ENCODE measurements at regions not wholly inside any gene's neighbourhood (a gene's known extent, or its start where the extent isn't known, plus 50 kb on each side); places are given as distances from the start of the nearest gene placed in this dataset.
"Not testable (repeated sequence)": the region's sequence is repeated elsewhere in the genome, so short reads cannot be mapped to it uniquely, and the experiment has no call there.

- DNase-seq (ENCODE audit: low read depth) = no peak
Observed at GRCh38 chr9:31820426-31820825, 564.0 kb upstream of the ACO1 start.

DNA sequence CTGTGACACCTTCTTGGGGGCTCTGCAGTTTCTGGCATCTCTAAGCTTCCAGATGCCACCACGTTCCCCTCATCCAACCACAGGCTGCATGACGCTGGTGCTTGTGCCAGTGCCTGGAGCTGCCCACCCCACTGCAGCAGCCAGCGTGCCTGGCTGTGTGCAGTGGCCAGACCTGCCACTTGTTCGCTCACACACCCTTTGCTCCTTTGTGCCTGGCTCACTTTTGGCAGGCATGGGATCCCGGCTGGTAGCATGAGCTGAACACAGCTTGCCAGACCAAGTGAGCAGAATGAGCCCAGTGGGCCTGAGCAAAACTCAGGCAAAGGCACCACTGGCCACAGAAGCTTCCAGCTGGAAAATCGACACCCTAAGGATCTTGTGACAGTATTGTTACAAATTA lies 562.9 kb upstream of the ACO1 start:
- no peak for DNase-seq (ENCODE audit: low read depth)

- DNase-seq (ENCODE audit: low read depth) = no peak
Observed at GRCh38 chr9:31823365-31823764, 561.1 kb upstream of the ACO1 start.

DNA sequence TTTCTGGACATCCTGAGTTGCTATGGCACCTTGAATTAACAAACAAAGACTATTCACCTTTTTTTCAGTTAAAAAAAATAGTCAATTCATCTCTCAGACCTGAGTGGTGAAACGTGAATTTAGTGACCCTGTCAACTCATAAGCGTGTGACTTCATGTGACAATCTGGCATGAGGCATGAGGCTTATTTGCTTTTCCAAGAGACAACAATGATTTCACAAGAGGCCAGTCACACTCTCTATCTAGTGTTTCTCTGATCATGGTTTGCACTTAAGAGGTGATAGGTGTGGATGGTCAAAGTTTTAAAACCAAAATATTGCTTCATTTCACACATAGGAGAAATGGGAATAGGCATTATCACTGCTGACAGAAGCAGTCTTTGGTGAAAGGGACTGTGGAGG lies 559.6 kb upstream of the ACO1 start:
- no peak for DNase-seq (ENCODE audit: low read depth)

GRCh38 chr9:31837211-31837610 lies 547.2 kb upstream of the ACO1 start:
- DNase-seq (ENCODE audit: low read depth) = no peak

GRCh38 chr9:31839273-31839672 lies 545.2 kb upstream of the ACO1 start:
- DNase-seq (ENCODE audit: low read depth) = no peak

DNA sequence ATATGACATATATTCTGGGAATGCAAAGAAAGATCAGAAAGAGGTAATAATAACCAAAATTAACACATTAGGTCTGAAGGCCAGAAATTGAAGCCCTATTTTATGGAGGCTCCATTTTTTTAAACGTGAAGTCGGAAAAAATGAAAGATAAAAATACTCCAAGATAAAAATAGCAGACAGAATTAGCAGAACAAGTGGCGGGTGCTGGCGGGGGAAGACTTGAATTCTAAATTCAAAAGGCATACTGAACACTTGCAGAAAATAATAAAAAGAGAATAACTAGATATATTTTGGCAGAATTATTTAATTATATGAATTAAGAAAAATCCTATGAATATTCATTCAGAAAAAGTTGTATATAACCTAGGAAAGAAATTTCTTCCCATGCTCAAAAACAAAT lies 543.7 kb upstream of the ACO1 start:
- DNase-seq (ENCODE audit: low read depth) = no peak

DNA sequence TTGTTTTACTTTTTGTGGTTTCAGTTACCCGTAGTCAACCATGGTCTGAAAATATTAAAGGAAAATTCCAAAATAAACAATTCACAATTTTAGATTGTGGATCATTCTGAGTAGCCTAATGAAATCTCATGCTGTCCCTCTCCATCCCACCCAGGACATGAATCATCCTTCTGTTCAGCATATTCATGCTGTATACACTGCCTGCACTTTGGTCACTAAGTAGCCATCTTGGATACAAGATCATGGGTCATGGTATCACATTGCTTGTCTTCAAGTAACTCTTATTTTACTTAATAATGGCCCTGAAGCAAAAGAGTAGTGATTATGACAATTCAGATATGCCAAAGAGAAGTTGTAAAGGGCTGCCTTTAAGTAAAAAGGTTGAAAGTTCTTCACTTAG lies 536.5 kb upstream of the ACO1 start:
- no peak for DNase-seq (ENCODE audit: low read depth)

DNA sequence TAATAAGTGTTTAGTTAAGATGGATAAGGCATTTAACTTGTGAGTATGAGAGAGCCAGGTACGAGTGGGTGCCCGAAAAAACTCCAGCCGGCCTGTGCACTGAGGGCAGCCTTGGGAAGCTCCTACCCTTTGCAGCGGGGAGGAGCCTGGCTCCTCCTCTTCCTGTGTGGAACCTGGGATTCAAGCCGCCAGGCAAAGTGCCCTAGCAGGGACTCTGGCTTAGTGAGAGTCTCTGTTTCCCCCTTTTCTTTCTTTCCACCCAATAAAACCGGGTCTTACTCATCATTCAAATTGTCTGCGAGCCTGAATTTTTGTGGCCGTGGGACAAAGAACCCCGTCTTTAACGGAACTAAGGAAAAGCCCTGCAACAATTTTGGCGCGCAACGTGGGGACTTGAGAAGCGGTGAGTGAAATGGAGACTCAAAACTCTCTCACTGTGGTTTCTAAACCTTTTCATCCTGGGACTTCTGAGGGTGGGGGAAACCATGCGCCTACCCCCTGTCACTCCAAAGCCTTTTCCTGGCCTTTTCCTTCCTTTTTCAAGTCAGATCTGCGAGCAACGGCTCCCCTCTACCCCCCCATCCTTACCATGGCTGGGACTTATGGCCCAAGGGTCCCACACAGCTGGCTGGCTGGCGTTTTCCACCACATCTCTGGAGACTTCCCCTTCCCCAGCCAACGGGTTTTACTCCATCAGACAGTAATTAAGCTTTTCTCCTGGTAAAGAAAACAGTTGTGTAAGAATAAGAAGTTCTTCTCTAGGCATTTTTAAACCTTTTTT lies 535.7 kb upstream of the ACO1 start:
- DNase-seq (ENCODE audit: low read depth) = no peak

- DNase-seq (ENCODE audit: low read depth) = no peak
Observed at GRCh38 chr9:31854187-31854586, 530.3 kb upstream of the ACO1 start.

DNA sequence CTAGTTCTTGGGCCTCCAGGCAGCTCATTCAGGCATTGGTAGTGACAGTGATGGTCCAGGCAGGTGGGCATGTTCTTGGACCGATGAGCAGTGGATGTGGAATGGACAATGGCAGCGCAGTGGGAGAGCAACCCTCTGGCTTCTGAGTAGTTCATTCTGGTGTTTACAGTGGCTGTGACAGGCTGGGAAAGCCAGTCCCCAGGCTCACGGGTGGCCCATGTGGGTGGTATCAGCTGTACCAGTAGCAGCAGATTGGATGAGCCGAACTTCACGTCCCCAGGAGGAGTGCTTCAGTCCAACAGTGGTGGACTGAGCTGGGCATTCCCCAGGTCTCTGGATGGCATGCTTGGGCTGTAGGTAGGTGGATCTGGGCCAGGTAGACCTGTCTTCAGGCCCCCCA lies 515.6 kb upstream of the ACO1 start:
- DNase-seq (ENCODE audit: low read depth) = no peak

GRCh38 chr9:31870276-31870675 lies 514.2 kb upstream of the ACO1 start:
- no peak for DNase-seq (ENCODE audit: low read depth)

DNA sequence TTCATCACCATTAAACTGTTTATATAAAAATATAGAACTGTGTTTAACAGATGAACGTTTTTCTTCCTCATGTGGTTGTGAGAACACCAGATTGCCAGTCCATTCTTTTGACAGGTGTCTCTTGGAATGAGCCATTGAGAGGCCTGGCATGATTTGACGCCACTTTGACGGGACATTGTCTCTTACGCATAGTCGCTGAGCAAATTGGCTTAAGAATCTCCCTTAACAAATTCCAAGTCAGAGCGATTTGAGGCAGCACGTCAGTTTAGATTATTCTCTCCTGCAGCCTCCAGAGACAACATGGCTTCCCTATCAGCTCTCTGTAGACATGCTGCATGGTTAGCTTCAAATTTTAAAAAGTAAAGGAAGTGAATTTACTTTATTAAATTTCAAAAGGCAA lies 510.7 kb upstream of the ACO1 start:
- no peak for DNase-seq (ENCODE audit: low read depth)

GRCh38 chr9:31894008-31894407 lies 490.4 kb upstream of the ACO1 start:
- no peak for DNase-seq (ENCODE audit: low read depth)

- no peak for DNase-seq (ENCODE audit: low read depth)
Observed at GRCh38 chr9:31908158-31908890, 476.1 kb upstream of the ACO1 start.

DNA sequence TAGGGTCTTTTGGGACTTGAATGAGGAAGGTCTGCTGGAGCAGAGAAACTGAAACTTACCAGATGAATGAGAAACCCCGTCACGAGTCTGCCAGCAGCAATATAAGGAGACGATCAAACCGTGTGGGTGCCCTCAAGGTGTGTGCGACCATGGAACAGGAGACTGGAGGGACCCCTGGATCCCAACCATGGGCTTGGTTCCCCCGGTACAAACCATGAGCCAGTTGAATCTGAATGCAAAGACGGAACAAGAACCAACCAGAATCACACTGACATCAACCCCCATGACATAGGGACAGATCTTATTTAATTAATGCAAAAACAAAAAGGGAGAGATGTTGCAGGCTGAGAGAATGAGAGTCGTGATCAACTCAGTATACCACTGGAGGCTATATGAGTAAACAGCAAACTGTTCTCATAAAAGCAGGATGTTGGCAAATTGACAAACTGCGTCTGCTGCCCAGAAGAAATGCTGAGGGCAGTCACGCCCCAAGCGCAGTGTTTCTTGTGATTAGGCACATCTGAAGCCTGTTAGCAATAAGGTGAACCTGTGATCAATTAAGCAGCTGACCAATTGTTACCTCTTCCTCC lies 475.5 kb upstream of the ACO1 start:
- DNase-seq (ENCODE audit: low read depth) = no peak

DNA sequence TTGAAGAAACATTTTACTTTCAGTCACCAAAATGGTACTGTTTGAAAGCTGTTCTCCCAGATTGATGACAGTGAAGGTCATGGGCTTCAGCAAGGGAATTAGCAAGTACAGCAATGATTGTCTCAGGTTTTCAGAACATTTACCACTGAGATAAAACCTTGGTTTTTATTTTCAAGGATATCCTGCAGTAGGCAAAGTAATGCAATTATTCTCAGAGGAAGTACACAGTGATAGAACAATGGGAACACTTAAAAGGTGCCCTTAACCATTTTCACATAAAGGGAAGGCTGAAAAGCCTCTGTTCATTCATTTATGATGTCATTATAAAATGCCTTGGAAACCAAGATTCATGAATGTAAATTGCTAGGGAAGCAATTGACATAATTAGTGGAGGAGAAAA lies 471.8 kb upstream of the ACO1 start:
- DNase-seq (ENCODE audit: low read depth) = no peak

- DNase-seq (ENCODE audit: low read depth) = no peak
Observed at GRCh38 chr9:31916591-31917241, 467.7 kb upstream of the ACO1 start.

- DNase-seq (ENCODE audit: low read depth) = not testable (repeated sequence)
Observed at GRCh38 chr9:31937737-31938136, 446.7 kb upstream of the ACO1 start.

DNA sequence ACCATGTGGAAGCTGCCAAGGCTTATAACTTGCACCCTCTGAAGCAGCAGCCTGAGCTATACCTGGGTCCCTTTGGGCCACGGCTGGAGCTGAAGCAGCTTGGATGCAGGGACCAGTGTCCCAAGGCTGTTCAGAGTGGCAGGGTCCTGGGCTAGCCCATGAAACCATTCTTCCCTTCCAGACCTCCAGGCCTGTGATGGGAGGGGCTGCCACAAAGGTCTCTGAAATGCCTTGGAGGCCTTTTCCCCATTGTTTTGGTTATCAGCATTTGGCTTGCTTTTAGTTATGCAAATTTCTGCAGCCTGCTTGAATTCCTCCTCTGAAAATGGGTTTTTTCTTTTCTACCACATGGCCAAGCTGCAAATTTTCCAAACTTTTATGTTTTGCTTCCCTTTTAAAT lies 433.7 kb upstream of the ACO1 start:
- no peak for DNase-seq (ENCODE audit: low read depth)

DNA sequence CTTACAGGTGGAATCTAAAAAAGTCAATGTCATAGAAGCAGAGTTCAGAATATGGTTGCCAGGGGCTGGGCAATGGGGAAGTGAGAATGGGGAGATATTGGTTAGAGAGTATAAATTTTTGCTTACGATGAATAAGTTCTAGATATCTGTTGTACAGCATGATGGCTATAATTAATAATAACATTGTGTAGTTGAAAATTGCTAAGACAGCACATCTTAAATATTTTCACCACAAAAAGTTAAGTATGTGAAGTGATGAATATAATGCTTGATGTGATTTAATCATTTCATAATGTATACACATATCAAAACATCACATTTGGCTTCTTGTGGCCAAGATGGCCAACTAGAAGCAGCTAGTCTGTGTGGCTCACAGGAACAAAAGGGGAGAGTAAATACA lies 425.9 kb upstream of the ACO1 start:
- no peak for DNase-seq (ENCODE audit: low read depth)

DNA sequence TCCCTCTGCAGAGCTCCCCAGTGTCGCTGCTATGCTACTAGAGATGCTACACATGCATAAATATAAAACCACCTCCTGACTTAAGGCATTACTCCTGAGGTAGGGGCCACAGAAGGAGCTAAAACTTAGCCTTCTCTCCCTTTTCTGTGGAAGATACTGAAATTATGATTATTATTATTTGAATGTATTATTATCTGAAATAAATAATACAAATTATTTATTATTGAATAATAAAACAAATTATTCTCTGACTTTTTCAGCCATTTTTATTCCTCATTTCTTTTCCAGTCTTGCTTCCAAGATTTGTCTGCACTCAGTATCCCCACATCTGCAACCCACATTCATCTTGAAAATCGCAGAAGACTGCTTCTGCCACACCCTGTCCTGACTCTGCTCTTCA lies 414.9 kb upstream of the ACO1 start:
- no peak for DNase-seq (ENCODE audit: low read depth)

DNA sequence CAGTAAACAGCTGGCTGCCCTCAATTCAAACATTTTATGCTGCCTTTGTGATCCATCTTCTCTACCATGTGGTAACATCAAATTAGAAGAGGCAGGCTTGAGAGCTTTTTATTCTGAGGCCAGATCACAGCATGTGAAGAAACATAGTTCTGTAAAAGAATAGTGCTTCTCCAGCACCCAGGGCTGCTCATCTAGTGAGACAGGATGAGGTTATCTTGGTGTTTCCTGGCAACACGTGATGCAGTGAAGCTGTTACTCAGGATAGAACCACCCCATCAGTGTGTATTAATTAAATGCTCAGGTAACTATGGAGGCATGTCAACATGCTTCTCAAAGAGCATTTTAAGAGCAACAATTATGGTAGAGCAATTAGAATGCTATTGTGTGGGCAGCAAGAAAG lies 400.5 kb upstream of the ACO1 start:
- DNase-seq (ENCODE audit: low read depth) = no peak
